IMR-90 (cell line): ENCODE measurements at regions not wholly inside any gene's neighbourhood (a gene's known extent, or its start where the extent isn't known, plus 50 kb on each side); places are given as distances from the start of the nearest gene placed in this dataset.

Experiments used
- ATAC-seq: fragments of 200-7000 bp; cut with Tn5 transposase; 2 replicates; pipeline ENCODE4 v1.9.1; 2020; ENCODE audit warnings: low read depth, mild to moderate bottlenecking, moderate library complexity
- BruUV-seq: library from RNA; stranded (reverse); fragments of 400-500 nt; replicated peaks from 2 replicates; lab custom pipeline; 2021; lab: Mats Ljungman, UMichigan
- CTCF ChIA-PET: fragments of 300-600 bp; formaldehyde crosslinking; extraction: SDS; loops from one replicate; lab custom pipeline; 2021; ENCODE audit warnings: antibody characterized with exemption; lab: Yijun Ruan, JAX
- POLR2A ChIA-PET: fragments of 300-600 bp; sonication (Branson Sonifier 250); formaldehyde crosslinking; loops from one replicate; lab custom pipeline; 2022; ENCODE audit warnings: antibody characterized with exemption; ENCODE audit not compliant: unreplicated experiment; lab: Charles Lee
- DNase-seq: peaks from one replicate; pipeline ENCODE4 v3.0.0; 2013
- H2AFZ ChIP-seq: replicated peaks from 2 replicates; pipeline ENCODE3; 2013; ENCODE audit warnings: low read length, mild to moderate bottlenecking; ENCODE audit not compliant: poor library complexity
- H2AK5ac ChIP-seq: 2 replicates; pipeline ENCODE4 v1.6.1; 2013; ENCODE audit warnings: low read depth, low read length, inconsistent platforms
- H2AK9ac ChIP-seq: replicated peaks from 2 replicates; pipeline ENCODE3; 2013; ENCODE audit warnings: mild to moderate bottlenecking, low read depth, low read length, moderate library complexity; ENCODE audit not compliant: poor library complexity
- H2BK120ac ChIP-seq: 2 replicates; pipeline ENCODE4 v1.6.1; 2013; ENCODE audit warnings: low read depth, low read length, inconsistent platforms
- H2BK15ac ChIP-seq: 3 replicates; pipeline ENCODE4 v1.6.1; 2013; ENCODE audit warnings: low read depth, low read length, inconsistent platforms
- H2BK20ac ChIP-seq: 2 replicates; pipeline ENCODE4 v1.6.1; 2013; ENCODE audit warnings: low read depth, mild to moderate bottlenecking, inconsistent platforms, low read length, moderate library complexity
- H2BK5ac ChIP-seq: 2 replicates; pipeline ENCODE4 v1.6.1; 2013; ENCODE audit warnings: mild to moderate bottlenecking, low read depth, low read length, inconsistent platforms; ENCODE audit not compliant: poor library complexity, severe bottlenecking
- H3K14ac ChIP-seq: replicated peaks from 2 replicates; pipeline ENCODE4 v1.6.1; 2013; ENCODE audit warnings: low read depth, low read length, inconsistent platforms
- H3K18ac ChIP-seq: 2 replicates; pipeline ENCODE4 v1.6.1; 2013; ENCODE audit warnings: low read depth, low read length, control low read depth
- H3K23ac ChIP-seq: 2 replicates; pipeline ENCODE4 v1.6.1; 2013; ENCODE audit warnings: low read depth, low read length, inconsistent platforms
- H3K27ac ChIP-seq: 2 replicates; pipeline ENCODE4 v1.5.1; 2013; ENCODE audit warnings: mild to moderate bottlenecking, control low read depth, low read length; ENCODE audit not compliant: insufficient read depth
- H3K27me3 ChIP-seq: 2 replicates; pipeline ENCODE4 v1.6.1; 2013; ENCODE audit warnings: low read length; ENCODE audit not compliant: control insufficient read depth, insufficient read depth
- H3K36me3 ChIP-seq: 2 replicates; pipeline ENCODE4 v1.6.1; 2013; ENCODE audit warnings: low read length, mixed read lengths; ENCODE audit not compliant: control insufficient read depth, insufficient read depth
- H3K4ac ChIP-seq: 2 replicates; pipeline ENCODE4 v1.6.1; 2013; ENCODE audit warnings: low read depth, low read length, inconsistent platforms
- H3K4me1 ChIP-seq: 2 replicates; pipeline ENCODE4 v1.6.1; 2013; ENCODE audit warnings: low read length, mixed read lengths; ENCODE audit not compliant: control insufficient read depth, insufficient read depth
- H3K4me2 ChIP-seq: 2 replicates; pipeline ENCODE4 v1.6.1; 2013; ENCODE audit warnings: low read depth, mild to moderate bottlenecking, control low read depth, low read length, moderate library complexity
- H3K4me3 ChIP-seq: 2 replicates; pipeline ENCODE4 v1.5.1; 2013; ENCODE audit warnings: low read depth, mild to moderate bottlenecking, control low read depth, low read length, moderate library complexity; ENCODE audit not compliant: insufficient read depth
- H3K56ac ChIP-seq: 2 replicates; pipeline ENCODE4 v1.6.1; 2013; ENCODE audit warnings: low read length, inconsistent platforms; ENCODE audit not compliant: insufficient read depth; ENCODE audit errors: extremely low read depth
- H3K79me1 ChIP-seq, 2 experiments: 2 replicates each; pipeline ENCODE4 v1.6.1; 2013; ENCODE audit warnings: low read length in 2 of 2, inconsistent platforms in 1 of 2, low read depth in 1 of 2
- H3K9ac ChIP-seq: 2 replicates; pipeline ENCODE4 v1.6.1; 2013; ENCODE audit warnings: low read depth, low read length, control low read depth
- H3K9me1 ChIP-seq: 2 replicates; pipeline ENCODE4 v1.6.1; 2013; ENCODE audit warnings: low read length, inconsistent platforms; ENCODE audit not compliant: insufficient read depth
- H3K9me3 ChIP-seq: 2 replicates; pipeline ENCODE4 v1.6.1; 2013; ENCODE audit warnings: low read length; ENCODE audit not compliant: control insufficient read depth, insufficient read depth
- H4K20me1 ChIP-seq: 2 replicates; pipeline ENCODE4 v1.6.1; 2013; ENCODE audit warnings: low read length, inconsistent platforms; ENCODE audit not compliant: insufficient read depth
- H4K5ac ChIP-seq: 2 replicates; pipeline ENCODE4 v1.6.1; 2013; ENCODE audit warnings: mild to moderate bottlenecking, low read depth, low read length, control low read depth
- H4K8ac ChIP-seq, 2 experiments: 2 replicates each; pipeline ENCODE4 v1.6.1; 2013; ENCODE audit warnings: low read depth in 2 of 2, low read length in 2 of 2, control low read depth in 1 of 2, inconsistent platforms in 1 of 2
- H4K91ac ChIP-seq: 2 replicates; pipeline ENCODE4 v1.6.1; 2013; ENCODE audit warnings: low read depth, low read length, inconsistent platforms; ENCODE audit not compliant: insufficient read depth
- FOS ChIP-seq: fragments of 150-350 bp; IDR thresholded peaks from 2 replicates; pipeline ENCODE4 v1.6.1; 2016; ENCODE audit warnings: low read depth, low read length
- WGBS, 2 experiments: methylation state at CpG; one replicate each; pipeline versions ENCODE4 v1.1.5 to v1.1.7; 2013; ENCODE audit warnings: missing lambda C conversion rate in 2 of 2; ENCODE audit not compliant: insufficient read length in 1 of 2; ENCODE audit errors: extremely low coverage in 2 of 2; 5-methylcytosine and 5-hydroxymethylcytosine counted together
- dilution Hi-C: fragments of 300-500 bp; cut with HindIII; formaldehyde crosslinking; loops from one replicate; pipeline ENCODE4 v1.14.3; 2018; ENCODE audit warnings: low sequenced_read_pairs; ENCODE audit not compliant: unreplicated experiment
- in situ Hi-C: fragments of 300-500 bp; cut with MboI; formaldehyde crosslinking; loops from 3 replicates; pipeline ENCODE4 v1.14.3; 2019; ENCODE audit warnings: low sequenced_read_pairs, inconsistent platforms, mixed read lengths
- intact Hi-C: fragments of 100-400 bp; cut with micrococcal nuclease; formaldehyde crosslinking; loops from 2 replicates; pipeline ENCODE4 v1.10.0; 2022
- TF ChIP-seq, protein P1 (sequence below): conservative IDR thresholded peaks from 2 replicates; pipeline ENCODE4 v1.5.1; 2012; ENCODE audit warnings: mild to moderate bottlenecking, low read depth, low read length, improper control_type of control experiment

- no peak for TF ChIP-seq FOS
- TF ChIP-seq, protein P1, sequence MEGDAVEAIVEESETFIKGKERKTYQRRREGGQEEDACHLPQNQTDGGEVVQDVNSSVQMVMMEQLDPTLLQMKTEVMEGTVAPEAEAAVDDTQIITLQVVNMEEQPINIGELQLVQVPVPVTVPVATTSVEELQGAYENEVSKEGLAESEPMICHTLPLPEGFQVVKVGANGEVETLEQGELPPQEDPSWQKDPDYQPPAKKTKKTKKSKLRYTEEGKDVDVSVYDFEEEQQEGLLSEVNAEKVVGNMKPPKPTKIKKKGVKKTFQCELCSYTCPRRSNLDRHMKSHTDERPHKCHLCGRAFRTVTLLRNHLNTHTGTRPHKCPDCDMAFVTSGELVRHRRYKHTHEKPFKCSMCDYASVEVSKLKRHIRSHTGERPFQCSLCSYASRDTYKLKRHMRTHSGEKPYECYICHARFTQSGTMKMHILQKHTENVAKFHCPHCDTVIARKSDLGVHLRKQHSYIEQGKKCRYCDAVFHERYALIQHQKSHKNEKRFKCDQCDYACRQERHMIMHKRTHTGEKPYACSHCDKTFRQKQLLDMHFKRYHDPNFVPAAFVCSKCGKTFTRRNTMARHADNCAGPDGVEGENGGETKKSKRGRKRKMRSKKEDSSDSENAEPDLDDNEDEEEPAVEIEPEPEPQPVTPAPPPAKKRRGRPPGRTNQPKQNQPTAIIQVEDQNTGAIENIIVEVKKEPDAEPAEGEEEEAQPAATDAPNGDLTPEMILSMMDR = no peak
- no peaks in the 10 kb centered on the region for H3K79me1 ChIP-seq
- no peaks in the 10 kb centered on the region for H3K9me3 ChIP-seq
- H2BK15ac ChIP-seq = 0 out of 3 replicates have a peak overlapping the region, but pooled peaks have one; percentile 16
- in situ Hi-C loops (loop anchor here (5.0 to 25.0 kb wide), 5 partner anchors 412 to 1902 kb away; partner anchors contain the start of gene ADAMTS1), intact Hi-C loops (loop anchor here (10.0 kb wide), 4 partner anchors 615 to 1785 kb away; partner anchors contain the start of gene ADAMTS5), dilution Hi-C loops (no loop called here)
- H3K56ac ChIP-seq = no peak overlapping the region
- no peaks in the 10 kb centered on the region for H3K27me3 ChIP-seq
- H2BK20ac ChIP-seq = peak overlapping the region; percentile 75
- ChIA-PET POLR2A (no interaction called here), CTCF (no interaction called here)
- no TSS peak for BruUV-seq
- no peak overlapping the region for H2BK5ac ChIP-seq
- peaks cover 6% of the 10 kb centered on the region for H3K4me1 ChIP-seq
- H3K14ac ChIP-seq = peak overlapping the region; percentile 61; the same call in 1 of the 2 replicates
- H2AK9ac ChIP-seq = no peak overlapping the region
- no peak overlapping the region for H3K4ac ChIP-seq
- H4K5ac ChIP-seq = peak overlapping the region; percentile 4; the same call in 1 of the 2 replicates
- H3K36me3 ChIP-seq = 0 out of 2 replicates have a peak, but pooled peaks cover 2% of the 10 kb centered on the region
- H3K23ac ChIP-seq = no peak overlapping the region
- WGBS, 2 experiments = 83% methylated on average over 1 of the region's 3 CpGs; no CpG with 5 or more reads in 1 of the 2 experiments
- H3K9ac ChIP-seq = no peak overlapping the region; the same call in 1 of the 2 replicates
- H2AK5ac ChIP-seq = peak overlapping the region; percentile 84; the same call in 1 of the 2 replicates
- no peak overlapping the region for H2AFZ ChIP-seq
- H2BK120ac ChIP-seq = peak overlapping the region; percentile 63
- no peak for DNase-seq
- H3K9me1 ChIP-seq = no peaks in the 10 kb centered on the region; the same call in 1 of the 2 replicates
- H4K8ac ChIP-seq = 0 out of 4 replicates have a peak overlapping the region, but pooled peaks of 1 of the 2 experiments have one; percentile 22
- H3K27ac ChIP-seq = no peak overlapping the region
- no peak overlapping the region for H3K4me3 ChIP-seq
- no peak overlapping the region; the same call in 1 of the 2 replicates for H4K91ac ChIP-seq
- no peak for ATAC-seq
- H4K20me1 ChIP-seq = no peaks in the 10 kb centered on the region
- peak overlapping the region; percentile 6 for H3K18ac ChIP-seq
- H3K4me2 ChIP-seq = no peak overlapping the region
Observed at GRCh38 chr21:28749536-28749935, 243.1 kb downstream of the LTN1 start.
